ENCODE measurements at regions not wholly inside any gene's neighbourhood (a gene's known extent, or its start where the extent isn't known, plus 50 kb on each side); places are given as distances from the start of the nearest gene placed in this dataset.

GRCh38 chr2:64708829-64709228 lies 55.1 kb upstream of the SERTAD2 start:
- TF ChIP-seq CTCF (IDR thresholded peaks at IDR 0.05): no peak
- TF ChIP-seq NFIC (IDR thresholded peaks at IDR 0.05; ENCODE audit: borderline replicate concordance): no peak
- no peak for TF ChIP-seq RXRA (IDR thresholded peaks at IDR 0.05; ENCODE audit: borderline replicate concordance, low read depth)
- TF ChIP-seq EZH2phosphoT487 (IDR thresholded peaks at IDR 0.05; ENCODE audit: borderline replicate concordance, low read depth): no peak
- no peak for TF ChIP-seq TAF1 (IDR thresholded peaks at IDR 0.05; ENCODE audit: borderline replicate concordance, low read depth, low read length)
- no peak for TF ChIP-seq RCOR1 (IDR thresholded peaks at IDR 0.05; ENCODE audit: low read length)
- no peak for TF ChIP-seq REST (IDR thresholded peaks at IDR 0.05; ENCODE audit: low read depth, low read length)
- Histone ChIP-seq H3K4me2 (no peak overlapping the region), H3K79me2 (ENCODE audit: insufficient read depth) (no peaks in the 10 kb centered on the region; the same call in 1 of the 2 replicates), H3K4me1 (ENCODE audit: control insufficient read depth in 1 of 2, insufficient read depth in 2 of 2, low read depth in 1 of 2, low read length in 1 of 2) (0 out of 4 replicates have a peak, but pooled peaks cover 0 to 4% of the 10 kb centered on the region in 2 experiments), H3K9me2 (no peaks in the 10 kb centered on the region), H3K9me3 (no peaks in the 10 kb centered on the region), H3K27me3 (ENCODE audit: insufficient read depth) (no peaks in the 10 kb centered on the region), H3K36me3 (replicated peaks in 1 of 2; ENCODE audit: control insufficient read depth in 1 of 2, insufficient read depth in 2 of 2, low read length in 1 of 2) (no peaks in the 10 kb centered on the region), H3K4me3 (ENCODE audit: low read depth in 2 of 2, low read length in 1 of 2) (no peak overlapping the region), H2AFZ (ENCODE audit: low read depth) (no peak overlapping the region), H4K20me1 (ENCODE audit: insufficient read depth) (no peaks in the 10 kb centered on the region), H3F3A (replicated peaks; ENCODE audit: insufficient read depth) (no peaks in the 10 kb centered on the region), H3K9ac (no peak overlapping the region), H3K27ac (ENCODE audit: low read depth in 2 of 2, low read length in 1 of 2) (no peak overlapping the region)
- CTCF ChIA-PET: interaction anchor here (0.9 to 1.2 kb wide), 2 partner anchors 13 to 62 kb away, joined by 3 read pairs; no protein-coding TSS in a partner anchor
- DNase-seq: no peak
- 69% methylated on average over 3 of the region's 3 CpGs for WGBS (ENCODE audit: low lambda C conversion rate)
- POLR2A ChIA-PET: no interaction called here

GRCh38 chr2:64711252-64711800 lies 57.6 kb upstream of the SERTAD2 start:
- H3K4me1 ChIP-seq (ENCODE audit: control insufficient read depth in 1 of 2, insufficient read depth in 2 of 2, low read depth in 1 of 2, low read length in 1 of 2): 0 out of 4 replicates have a peak, but pooled peaks cover 0 to 4% of the 10 kb centered on the region in 2 experiments
- ChIA-PET CTCF (interaction anchor here (1.5 kb wide), 1 partner anchor 53 kb away, joined by 3 read pairs; no protein-coding TSS in a partner anchor), POLR2A (no interaction called here)
- H3K27me3 ChIP-seq (ENCODE audit: insufficient read depth): no peaks in the 10 kb centered on the region
- WGBS (ENCODE audit: low lambda C conversion rate): 82% methylated on average over 7 of the region's 7 CpGs
- H3F3A ChIP-seq (replicated peaks; ENCODE audit: insufficient read depth): no peaks in the 10 kb centered on the region
- H2AFZ ChIP-seq (ENCODE audit: low read depth): no peak overlapping the region
- H3K36me3 ChIP-seq (replicated peaks in 1 of 2; ENCODE audit: control insufficient read depth in 1 of 2, insufficient read depth in 2 of 2, low read length in 1 of 2): no peaks in the 10 kb centered on the region
- no peak overlapping the region for H3K9ac ChIP-seq
- H3K4me2 ChIP-seq: no peak overlapping the region
- H4K20me1 ChIP-seq (ENCODE audit: insufficient read depth): no peaks in the 10 kb centered on the region
- no peaks in the 10 kb centered on the region for H3K9me3 ChIP-seq
- H3K79me2 ChIP-seq (ENCODE audit: insufficient read depth): no peaks in the 10 kb centered on the region; the same call in 1 of the 2 replicates
- H3K9me2 ChIP-seq: no peaks in the 10 kb centered on the region
- no peak overlapping the region for H3K4me3 ChIP-seq (ENCODE audit: low read depth in 2 of 2, low read length in 1 of 2)
- no peak overlapping the region; a peak in 1 of 4 replicates for H3K27ac ChIP-seq (ENCODE audit: low read depth in 2 of 2, low read length in 1 of 2)
- no peak for DNase-seq
- TF ChIP-seq POLR2AphosphoS5 (IDR thresholded peaks at IDR 0.05; ENCODE audit: low read depth, low read length) (no peak), RAD21 (IDR thresholded peaks at IDR 0.05; ENCODE audit: low read length) (no peak), IRF3 (IDR thresholded peaks at IDR 0.05; ENCODE audit: low read depth, low read length) (no peak), FOXM1 (IDR thresholded peaks at IDR 0.05; ENCODE audit: low read depth) (no peak), USF2 (IDR thresholded peaks at IDR 0.05; ENCODE audit: borderline replicate concordance, low read depth, low read length) (no peak), RFX5 (IDR thresholded peaks at IDR 0.05; ENCODE audit: low read length) (no peak), USF1 (IDR thresholded peaks at IDR 0.05; ENCODE audit: borderline replicate concordance, low read depth) (no peak), JUND (IDR thresholded peaks at IDR 0.05) (no peak), EZH2phosphoT487 (IDR thresholded peaks at IDR 0.05; ENCODE audit: borderline replicate concordance, low read depth) (no peak), FOSL2 (IDR thresholded peaks at IDR 0.05; ENCODE audit: borderline replicate concordance, low read depth) (no peak), SMC3 (IDR thresholded peaks at IDR 0.05; ENCODE audit: low read depth, low read length) (no peak), MEF2A (IDR thresholded peaks at IDR 0.05; ENCODE audit: borderline replicate concordance, low read depth) (no peak), MAX (IDR thresholded peaks at IDR 0.05; ENCODE audit: low read depth) (no peak)
